ENCODE measurements at regions not wholly inside any gene's neighbourhood (a gene's known extent, or its start where the extent isn't known, plus 50 kb on each side); places are given as distances from the start of the nearest gene placed in this dataset.

DNA sequence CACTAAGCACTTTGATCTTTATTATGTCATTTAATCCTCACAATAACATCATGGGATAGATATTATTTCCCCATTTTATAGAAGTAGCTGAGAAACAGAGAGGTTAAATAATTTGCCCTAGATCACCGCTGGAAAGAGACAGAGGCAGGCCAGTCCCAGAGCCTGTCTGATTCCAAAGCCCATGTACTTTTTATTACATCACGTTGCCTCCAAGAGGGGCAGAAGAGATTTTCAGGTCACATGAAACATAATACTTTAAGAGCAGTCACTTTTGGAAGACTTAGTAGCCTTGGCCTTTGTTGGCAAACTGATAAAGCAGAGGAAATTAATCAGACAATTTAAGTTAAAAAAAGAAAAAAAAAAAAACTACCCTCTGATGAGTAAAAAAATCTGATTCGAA lies 200.2 kb upstream of the ARHGAP20 start:
- no peak for DNase-seq

DNA sequence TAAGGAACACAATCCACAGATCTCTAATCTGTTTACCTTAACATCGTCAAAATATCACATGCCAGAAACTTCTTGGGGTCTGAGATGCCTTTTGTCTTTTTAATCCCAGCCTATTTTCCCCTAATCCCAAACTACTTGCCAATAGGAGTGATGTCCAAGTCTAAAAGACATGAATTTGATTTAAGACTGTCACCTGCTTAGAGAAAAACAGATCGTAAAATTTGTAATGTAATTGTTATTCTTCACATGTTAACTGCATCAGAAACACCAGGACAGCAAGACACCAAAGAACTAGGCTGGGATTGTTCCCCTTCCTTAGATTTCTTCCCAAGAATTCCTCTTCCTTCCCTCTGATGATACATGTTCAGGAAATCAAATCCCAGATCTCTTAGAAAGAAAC lies 198.1 kb upstream of the ARHGAP20 start:
- DNase-seq = no peak

DNA sequence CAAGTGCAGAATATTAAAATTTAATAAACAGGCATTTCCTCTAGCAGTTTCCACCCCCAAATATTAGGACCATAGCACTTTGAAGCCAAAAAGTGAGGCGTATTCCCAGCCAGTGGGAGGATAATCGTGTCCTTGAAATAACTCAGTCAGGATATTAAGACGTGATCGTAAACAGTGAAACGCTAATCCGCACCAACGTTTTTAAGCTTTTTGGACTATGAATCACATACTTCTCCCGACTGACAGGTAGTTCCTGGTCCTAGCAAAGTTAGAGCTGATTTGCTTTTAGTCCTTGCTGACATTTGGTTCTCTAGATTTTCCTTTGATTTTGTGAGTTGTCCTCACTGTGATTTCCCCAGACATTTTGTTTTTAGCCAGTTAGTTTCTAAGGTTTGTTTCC lies 197.1 kb upstream of the ARHGAP20 start:
- DNase-seq = no peak

DNA sequence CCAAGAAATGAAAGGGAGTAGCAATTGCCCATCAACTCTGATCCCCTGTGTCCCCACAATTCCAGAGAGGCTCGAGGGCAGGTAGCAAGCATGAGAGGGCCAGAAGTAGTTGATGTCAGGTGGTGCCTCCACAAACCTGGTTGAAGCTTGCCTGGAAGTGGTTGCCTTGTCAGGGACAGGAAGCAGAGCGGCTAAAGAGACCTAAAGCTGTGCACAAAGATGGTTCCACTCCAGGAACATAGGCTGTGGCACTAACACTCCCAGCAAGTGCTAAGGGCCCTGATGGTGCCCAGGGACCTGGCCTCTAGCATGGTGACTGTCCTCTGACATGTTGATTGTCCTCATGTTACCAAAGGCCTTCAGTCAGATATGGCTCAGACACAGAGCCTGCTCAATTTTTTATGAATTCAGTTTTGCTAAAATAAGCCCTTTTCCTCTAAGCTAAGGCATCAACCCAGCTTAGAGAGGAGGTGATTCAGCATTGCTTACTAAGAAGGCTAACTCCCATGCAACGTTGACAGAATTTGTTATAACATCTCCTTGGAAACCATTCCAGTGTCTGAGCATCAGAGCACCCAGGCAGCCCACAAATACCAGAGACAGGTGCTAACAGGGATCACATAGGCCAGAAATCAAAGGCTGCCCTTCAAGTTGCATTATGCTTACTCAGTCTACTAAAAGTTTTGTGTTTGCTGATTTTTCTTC lies 196.3 kb upstream of the ARHGAP20 start:
- no peak for DNase-seq

DNA sequence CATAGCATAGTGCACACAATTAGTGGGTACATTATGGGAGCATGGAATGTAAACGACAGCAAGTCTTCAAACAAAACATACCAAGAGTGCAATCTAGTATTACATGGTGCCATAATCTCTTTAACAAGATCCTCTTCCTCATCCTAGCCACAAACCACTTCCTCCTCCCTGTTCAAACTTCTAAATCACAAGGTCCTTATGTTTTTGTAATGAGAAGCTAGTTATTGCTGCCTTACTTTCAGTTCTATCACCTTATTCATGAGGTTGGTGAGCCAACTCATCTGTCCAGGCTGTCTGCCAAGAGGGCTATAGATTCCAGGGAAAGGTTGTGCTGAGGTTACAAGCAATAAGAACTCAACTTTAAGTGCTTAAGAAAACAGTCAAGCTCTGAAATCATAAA lies 195.4 kb upstream of the ARHGAP20 start:
- DNase-seq = no peak

DNA sequence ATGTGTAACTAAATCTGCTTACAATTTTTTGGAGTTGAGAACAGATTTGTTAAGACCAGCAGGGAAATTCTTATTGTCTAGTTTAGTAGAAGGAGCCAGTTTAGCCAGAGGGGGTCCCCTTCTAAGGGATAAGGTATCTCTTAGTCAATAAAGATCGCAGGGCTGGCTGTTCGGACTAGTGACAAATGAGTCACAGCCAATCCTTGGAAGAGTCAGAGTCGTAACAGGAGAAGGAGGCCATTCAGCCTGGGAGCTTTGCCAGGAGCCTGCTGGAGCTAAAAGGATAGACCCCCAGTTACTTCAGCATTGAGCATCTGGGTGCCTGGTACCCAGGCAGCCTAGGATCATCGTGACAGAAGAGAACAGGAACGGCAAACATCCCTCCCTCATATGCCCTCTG lies 191.6 kb upstream of the ARHGAP20 start:
- no peak for DNase-seq

DNA sequence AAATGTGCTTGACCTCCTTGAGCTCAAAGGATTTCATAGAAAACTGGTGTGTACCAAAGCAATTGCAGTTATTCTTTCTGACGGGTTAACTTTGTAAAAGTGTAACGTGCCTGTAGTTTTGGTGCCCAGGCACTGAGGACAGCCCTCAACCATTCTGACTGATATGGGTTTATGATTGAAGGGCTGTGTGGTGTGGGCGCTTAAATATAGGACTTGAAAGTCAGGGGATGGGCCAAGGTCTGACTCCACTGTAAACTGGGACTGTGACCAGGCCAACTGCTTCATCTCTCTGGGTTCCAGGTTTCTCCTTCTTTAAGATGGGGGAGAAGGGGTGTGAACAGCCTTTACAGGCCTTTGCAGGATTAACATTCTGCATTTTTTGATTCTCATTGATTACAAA lies 191.1 kb upstream of the ARHGAP20 start:
- no peak for DNase-seq

DNA sequence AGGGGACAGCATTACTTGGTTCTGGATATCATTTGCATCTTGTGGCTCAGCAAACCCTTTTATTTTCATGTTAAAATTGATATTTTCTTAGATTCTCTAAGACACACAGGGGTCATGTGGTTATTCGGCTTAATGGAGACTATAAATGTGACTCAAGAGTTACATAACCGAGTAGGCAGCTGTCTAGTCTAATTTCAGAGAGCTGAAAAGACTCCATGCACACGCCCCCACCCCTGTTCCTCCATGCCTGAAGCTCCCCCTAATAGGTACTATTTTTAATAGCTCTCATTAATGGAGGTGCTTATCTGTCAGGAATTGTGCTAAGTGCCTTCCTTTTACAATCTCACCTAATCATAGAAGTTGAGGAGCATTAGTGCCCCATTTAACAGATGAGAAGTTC lies 189.2 kb upstream of the ARHGAP20 start:
- DNase-seq = no peak

DNA sequence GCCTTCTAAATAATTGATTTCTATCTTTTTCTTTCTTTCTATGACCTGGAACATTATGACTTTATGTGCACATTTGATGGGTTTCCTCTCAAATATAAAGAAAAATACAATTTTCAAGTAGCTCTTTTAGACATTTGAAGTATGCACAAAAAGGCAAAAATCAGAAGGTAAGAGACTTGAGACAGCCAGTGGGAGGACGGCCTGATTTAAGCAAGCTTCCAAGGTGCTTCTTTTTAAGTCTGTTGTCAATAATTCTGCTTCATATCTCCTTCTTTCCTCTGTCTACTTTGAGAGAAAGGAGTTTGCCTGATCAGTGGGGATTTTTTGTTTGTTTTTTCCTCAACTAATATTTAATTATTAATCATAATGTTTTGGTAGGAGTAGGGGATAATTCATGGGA lies 188.2 kb upstream of the ARHGAP20 start:
- no peak for DNase-seq

DNA sequence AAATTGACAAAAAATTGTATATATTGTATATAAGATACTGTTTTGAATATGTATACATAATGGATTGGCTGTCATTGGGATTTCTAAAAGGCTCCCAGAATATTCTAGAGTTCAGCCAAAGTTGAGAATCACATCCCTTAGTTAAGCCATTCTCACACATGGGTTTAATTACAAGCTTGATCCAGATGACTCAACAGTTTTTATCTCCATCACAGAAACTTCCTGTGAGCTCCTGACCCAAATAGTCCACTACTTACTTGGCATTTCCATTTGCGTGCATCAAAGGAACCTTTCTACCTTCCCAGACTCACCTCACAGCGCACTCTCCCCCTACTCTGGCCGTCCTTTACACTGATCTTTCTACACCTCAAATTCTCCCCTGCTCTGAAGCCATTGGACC lies 184.8 kb upstream of the ARHGAP20 start:
- DNase-seq = no peak

DNA sequence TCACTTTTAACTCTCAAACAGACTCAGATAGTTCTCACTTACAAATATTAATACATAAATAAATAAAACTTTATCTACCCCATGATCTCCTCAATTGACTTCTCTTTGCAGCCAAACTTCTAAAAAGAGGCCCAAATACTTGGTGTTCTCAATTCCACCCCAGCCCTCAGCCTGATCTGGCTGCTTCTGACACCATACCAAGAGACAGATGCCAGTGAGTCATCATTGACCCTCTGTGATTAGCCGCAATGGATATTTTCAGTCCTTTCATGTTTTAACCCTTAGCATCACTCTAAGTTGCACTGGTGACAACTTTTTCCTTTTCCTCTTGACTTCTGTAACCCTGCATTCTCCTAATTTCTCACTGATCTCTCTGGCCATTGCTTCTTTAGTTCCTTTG lies 184.1 kb upstream of the ARHGAP20 start:
- no peak for DNase-seq

DNA sequence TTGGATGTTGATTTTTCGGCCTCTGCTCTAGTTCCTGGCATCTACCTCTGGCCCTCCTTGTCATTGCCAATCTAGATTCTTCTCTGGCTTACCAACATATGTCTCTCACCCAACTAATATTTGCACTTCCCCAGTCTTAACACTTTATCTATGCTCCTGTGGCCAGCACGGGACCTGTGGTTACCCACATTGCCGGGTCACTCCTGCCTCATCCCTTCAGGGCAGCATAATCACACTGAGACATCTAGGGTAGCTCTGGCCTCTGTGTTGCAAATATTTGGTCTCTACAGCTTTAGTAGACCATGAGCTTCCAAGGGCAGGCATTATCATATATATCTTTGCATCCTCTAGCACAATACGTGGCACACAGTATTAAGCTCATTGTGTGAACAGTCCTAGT lies 182.0 kb upstream of the ARHGAP20 start:
- no peak for DNase-seq

DNA sequence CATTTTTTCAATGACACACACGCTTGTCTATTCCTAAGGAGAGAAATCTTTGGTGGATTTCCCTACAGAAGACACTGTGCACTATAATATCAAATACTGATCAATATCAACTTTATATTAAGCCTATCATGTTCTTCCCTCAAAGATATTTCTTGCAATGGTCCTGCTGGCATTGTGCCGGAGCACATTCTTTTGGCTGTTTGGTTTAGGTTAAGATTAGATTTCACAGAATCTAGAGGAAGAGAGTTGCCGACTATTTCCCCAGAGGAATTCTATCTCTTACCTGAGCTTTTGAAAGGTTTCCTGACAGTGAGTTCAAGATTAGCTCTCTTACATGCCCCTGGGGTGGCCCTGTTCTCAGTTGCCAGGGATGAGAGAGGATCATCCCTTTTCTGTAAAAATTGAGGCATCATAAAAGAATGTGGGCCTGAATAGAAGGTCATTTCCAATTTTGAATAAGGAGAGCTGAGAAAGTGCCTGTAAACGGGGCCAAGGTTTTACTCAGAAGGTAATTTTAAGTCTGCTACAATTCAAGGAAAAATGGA lies 180.6 kb upstream of the ARHGAP20 start:
- no peak for DNase-seq

DNA sequence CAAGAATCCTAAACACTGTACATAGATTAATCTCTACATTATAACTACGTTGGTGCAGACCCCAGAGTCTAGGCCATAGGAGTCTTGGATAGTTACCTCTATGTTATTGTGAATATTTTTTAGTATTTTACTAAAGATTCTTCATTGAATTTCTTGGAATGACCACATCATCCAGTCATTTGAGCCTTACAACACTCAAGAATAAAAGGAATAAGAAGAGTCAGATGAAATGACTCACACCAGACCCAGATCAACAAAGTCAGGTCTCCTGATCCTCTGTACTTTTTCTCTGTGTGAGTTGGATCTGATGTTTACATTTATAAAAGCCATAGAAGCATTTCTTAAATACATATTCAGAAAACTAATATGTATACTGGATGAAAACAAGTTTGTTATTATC lies 179.2 kb upstream of the ARHGAP20 start:
- DNase-seq = no peak

DNA sequence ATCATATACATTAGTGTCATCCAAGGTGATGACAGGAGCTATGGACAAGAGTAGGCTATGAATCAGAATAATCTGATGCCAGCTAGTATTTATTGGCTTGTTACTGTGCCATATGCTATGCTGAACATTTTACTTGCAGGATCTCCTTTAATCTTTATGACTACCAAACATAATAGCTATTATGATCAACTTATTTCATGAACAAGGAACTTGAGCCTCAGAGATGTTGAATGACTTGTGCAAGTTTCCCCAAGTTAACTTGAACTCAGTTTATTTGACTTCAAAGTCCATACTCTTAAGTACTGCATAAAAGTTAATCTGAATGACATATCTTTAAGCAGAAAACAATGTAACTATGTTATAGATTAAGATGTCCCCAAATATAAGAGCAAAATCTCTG lies 178.8 kb upstream of the ARHGAP20 start:
- no peak for DNase-seq

DNA sequence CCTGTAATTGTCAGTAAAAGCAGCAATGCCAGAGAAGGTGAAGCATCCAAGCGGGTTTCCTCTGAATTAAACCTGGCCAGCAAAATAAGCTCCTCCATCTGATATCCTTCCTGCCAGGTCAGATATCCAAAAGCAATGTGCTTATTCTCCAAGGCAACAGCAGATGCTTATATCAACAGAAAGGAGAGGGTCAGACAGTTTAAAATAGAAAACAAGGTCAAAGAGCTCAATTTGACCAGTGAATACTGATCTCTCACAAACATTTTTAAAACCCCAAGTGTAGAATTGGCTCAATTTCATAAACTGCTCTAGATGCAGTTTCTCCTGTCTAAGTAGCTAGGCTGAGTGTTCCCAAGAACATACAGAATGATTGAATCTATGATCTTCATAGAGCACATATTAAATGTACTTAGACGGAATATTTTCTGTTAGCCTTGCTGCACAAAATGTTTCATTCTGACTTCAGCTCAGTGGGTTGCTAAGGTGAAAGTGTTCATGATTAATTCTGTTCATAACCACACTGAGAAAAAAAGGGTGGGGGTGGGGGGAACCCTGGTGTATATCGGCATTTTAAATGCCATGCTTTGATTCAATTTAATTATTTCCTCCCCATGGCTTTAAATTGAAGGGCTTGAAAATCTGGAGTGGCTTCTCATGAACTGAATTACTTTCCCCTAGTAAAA lies 174.2 kb upstream of the ARHGAP20 start:
- DNase-seq = no peak

DNA sequence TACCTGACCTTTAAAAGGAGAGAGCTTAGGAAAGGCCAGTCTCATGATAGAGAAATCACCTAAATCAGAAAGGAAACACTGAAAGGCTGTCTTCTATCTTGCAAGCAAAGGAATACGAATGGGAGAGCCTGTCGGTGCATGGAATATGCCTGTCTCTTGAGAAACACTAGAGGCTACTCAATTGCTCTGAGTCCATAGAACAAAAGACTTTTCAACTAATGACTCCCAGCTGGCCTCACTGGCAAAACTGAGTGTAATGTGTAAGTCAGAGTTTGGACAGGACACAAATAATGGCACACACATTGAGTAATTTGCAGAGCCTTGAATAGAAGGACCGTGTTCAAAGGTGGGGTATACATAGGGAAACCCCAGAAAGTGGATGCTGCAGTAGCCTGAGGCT lies 171.0 kb upstream of the ARHGAP20 start:
- DNase-seq = no peak

DNA sequence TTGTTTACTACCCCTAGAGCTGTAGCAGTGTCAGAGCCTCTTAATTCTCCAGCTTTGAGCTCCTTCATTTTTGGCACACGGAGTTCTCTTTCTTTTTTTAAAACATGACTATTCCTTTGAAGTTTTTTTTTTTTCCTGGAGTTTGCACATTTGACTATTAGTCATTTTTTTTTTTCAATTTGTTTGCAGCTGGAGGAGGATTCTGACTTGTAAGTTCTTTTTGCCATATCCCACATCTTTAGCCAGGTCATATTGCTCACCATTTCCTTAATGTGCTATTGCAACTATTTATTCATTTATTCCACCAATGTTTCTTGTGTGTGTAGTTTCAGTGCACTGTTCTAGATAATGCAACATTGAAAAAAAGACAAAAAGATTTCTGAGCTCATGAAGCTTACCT lies 166.3 kb upstream of the ARHGAP20 start:
- no peak for DNase-seq

DNA sequence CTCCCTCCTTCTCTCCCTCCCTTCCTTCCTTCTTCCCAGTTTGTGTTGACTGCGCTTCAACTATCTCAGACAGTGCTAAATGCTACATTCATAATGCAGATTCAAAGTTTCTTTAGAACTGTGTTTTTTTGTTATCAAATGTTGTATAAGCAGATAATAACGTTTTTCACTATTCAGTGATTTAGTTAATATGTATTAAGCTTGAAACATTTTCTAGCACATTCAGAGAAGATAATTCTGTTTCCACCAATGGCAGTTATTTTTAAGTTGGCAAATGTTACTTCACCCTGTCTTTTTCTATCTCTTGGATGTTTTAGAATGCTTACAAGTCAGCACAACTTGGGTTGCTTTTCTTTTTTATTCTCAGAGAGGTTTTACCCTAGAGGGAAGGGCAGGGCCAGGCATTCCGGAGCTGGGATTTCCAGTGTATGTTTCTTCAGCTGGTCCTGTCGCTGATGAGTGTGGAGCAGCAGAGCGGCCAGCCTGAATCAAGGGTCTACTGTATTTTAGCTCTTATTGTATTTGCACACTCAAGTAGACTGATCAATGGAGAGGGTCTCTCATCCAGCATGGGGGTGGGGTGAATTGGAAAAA lies 162.3 kb upstream of the ARHGAP20 start:
- no peak for DNase-seq

DNA sequence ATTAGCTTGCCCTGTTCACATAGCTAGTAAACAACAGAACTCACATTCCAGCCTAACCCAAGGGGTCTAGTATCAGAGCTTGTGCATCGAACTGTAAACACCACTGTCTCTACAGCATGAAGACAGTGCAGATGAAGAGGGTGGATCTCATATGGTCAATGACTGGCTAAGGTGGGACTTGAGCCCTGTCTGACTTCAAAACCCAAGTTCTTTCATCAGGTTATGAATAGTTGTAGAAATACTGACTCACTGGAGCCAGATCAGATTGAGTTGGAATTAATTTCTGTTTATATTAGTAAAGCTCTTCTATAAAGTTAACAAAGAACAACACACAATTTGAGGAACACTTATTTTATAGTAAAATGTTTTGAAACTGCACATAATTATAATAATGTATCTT lies 161.7 kb upstream of the ARHGAP20 start:
- no peak for DNase-seq

DNA sequence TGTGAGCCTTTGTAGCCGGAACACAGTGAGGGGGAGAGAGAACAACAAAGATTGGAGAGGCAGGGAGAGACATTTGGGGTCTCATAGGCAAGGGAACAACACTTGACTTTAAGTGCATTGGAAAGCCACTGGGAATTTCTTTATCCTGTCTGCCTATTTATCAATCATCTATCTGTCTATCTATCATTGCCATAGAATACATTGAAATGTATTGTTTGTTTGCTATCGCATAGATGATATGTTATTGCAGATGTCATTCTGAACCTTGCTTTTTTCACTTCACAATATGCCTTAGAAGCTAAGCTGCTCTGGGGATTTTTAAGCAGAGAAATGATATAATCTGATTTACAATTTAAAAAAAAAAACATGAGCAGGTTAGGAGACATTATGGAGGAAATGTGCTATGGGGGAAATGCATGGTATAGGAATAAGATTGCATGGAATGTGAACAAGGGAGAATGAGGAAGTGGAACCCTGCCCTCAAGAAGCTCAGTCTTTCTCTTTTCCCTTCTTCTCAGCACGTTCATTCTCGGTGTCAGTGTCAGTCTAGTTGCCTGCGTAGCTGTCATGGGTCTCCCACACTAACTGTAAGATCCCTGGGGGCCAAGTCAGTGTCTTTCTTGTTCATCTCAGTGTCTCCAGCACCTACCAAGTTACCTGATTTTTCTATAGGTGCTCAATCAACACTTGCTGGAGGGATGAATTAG lies 158.7 kb upstream of the ARHGAP20 start:
- no peak for DNase-seq

DNA sequence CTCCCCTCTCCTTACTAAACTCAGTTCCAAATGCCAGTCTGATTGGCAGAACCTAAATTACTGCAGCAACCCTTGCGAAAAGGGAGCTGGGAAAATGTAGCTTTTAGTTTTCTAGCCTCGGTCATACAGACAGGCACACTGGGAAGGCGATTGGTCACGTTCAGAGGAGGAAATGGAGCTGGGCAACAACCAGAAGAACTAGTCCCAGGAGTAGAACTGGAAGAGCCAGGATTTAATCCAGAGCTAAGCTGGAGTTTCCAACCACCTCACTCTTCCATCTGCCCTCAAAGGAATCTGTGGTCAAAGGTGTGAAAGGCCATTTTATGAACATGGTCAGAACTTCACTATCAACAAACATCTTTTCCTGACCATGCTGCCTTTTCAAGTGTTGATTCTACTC lies 155.7 kb upstream of the ARHGAP20 start:
- DNase-seq = no peak

DNA sequence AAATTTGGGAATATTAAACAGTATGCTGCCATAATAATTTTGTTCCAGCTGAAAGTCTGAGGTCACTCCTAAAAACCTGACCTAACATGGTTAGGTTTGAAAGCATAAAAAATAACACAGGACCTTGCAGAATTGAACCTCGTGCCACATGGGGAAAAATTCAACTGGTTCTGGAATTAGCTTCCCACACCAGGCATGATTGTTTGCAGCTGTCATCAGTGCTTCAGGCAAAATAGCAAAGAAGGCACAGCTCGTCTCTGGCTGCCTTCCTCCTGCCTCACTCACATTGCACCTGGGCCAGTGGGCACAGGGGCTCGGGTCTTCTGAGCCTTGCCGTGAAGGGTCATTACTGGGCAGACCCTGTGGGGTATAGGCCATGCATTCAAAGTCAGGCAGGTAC lies 153.8 kb upstream of the ARHGAP20 start:
- DNase-seq = no peak

DNA sequence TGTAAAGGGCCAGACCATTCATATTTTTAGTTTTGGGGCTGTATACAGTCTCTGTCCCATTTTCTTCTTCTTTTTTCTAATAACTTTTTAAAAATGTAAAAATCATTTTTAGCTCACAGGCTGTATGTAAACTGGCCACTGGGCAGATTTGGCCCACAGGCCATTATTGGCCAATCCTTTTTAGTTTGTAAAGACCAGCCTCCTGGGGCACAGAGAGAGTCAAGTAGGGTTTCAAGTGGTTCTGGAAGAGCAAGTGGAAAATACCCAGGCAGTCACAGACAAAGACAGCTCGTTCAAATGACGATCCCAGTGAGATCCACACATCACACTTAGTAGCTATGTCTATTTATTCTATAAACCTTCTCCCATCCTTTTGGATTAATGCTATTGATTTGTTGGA lies 150.2 kb upstream of the ARHGAP20 start:
- DNase-seq = no peak
